Pancreas (tissue), 10 donors: ENCODE measurements at regions not wholly inside any gene's neighbourhood (a gene's known extent, or its start where the extent isn't known, plus 50 kb on each side); places are given as distances from the start of the nearest gene placed in this dataset.
"Not testable (repeated sequence)": the region's sequence is repeated elsewhere in the genome, so short reads cannot be mapped to it uniquely, and the experiment has no call there.

Experiments used
- ATAC-seq, 4 donors: fragments of 200-7000 bp; cut with Tn5 transposase; one replicate each; pipeline versions ENCODE4 v1.8.0 to v1.9.1; 2020; ENCODE audit warnings: mild to moderate bottlenecking in 4 of 4, moderate library complexity in 4 of 4
- DNase-seq, 6 donors: peaks; one replicate each; pipeline ENCODE4 v3.0.0-alpha.2; 2020
- FAIRE-seq: peaks from 2 replicates; lab custom pipeline; 2012; peaks lifted over from hg19 to GRCh38; lab: Jason Lieb, UNC
- H3K27ac ChIP-seq, 4 donors: fragments of 200-600 bp; sonication (generic); 1 replicate in 3 of 4; 2 replicates in 1 of 4; pipeline versions ENCODE4 v1.5.0 to v1.8.0; 2020
- H3K27me3 ChIP-seq, 4 donors: fragments of 200-600 bp; one replicate each; pipeline ENCODE4 v1.8.0; 2021
- H3K36me3 ChIP-seq, 3 donors: fragments of 200-600 bp; sonication (generic) in 1 of 3; one replicate each; pipeline versions ENCODE4 v1.5.0 to v1.8.0; 2020 to 2021
- H3K4me1 ChIP-seq, 3 donors: fragments of 200-600 bp; one replicate each; pipeline ENCODE4 v1.8.0; 2021
- H3K4me3 ChIP-seq, 4 donors: fragments of 200-600 bp; sonication (generic) in 2 of 4; one replicate each; pipeline versions ENCODE4 v1.5.0 to v1.8.0; 2020 to 2021
- H3K9me3 ChIP-seq, 4 donors: fragments of 200-600 bp; one replicate each; pipeline ENCODE4 v1.8.0; 2021
- CTCF ChIP-seq, 4 donors: fragments of 200-600 bp; sonication (generic) in 3 of 4; IDR thresholded peaks; one replicate each; pipeline versions ENCODE4 v1.5.0 to v1.8.0; 2021; ENCODE audit warnings: antibody characterized with exemption in 4 of 4
- WGBS, 2 donors: extraction: QIAGEN DNeasy Blood & Tissue Kit; methylation state at CpG; one replicate each; pipeline ENCODE4 v1.1.7; 2013; 5-methylcytosine and 5-hydroxymethylcytosine counted together
- intact Hi-C, 3 donors: fragments of 100-400 bp; cut with DNase I; formaldehyde crosslinking; loops; one replicate each; pipeline versions ENCODE4 v1.11.1 to v1.14.2; 2022
- donor health status: healthy with polysubstance abuse.
- donor health status: DM: no; HTN: no; CAD: no; lungs with moderate emphysema.
- donor health status: DM: no; HTN: no; CAD: no.
- donor health status: control.
- donor health status: control.
- donor health status: Bipolar disorder and iron deficiency.
- donor health status: DM: yes; HTN: yes; CAD: no.
- donor health status: DM: no; HTN: no; CAD: no.
- donor health status: DM: no; HTN: no; CAD: no.
- donor health status: DM: yes; HTN: yes; CAD: no.

- Histone ChIP-seq H3K27me3 (no peaks in the 10 kb centered on the region), H3K27ac (no peak overlapping the region), H3K36me3 (no peaks in the 10 kb centered on the region), H3K4me3 (no peak overlapping the region), H3K9me3 (no peaks in the 10 kb centered on the region), H3K4me1 (peaks cover 16 to 24% (median 17%) of the 10 kb centered on the region in 3 donors)
- TF ChIP-seq CTCF (IDR thresholded peaks at IDR 0.05): no peak
- FAIRE-seq: no peak
- ATAC-seq: no peak
- DNase-seq: no peak
- intact Hi-C loops: loop anchor here in 1 of 3 donors (10.0 kb wide), 1 partner anchor 60 kb away; no protein-coding TSS in a partner anchor
Observed at GRCh38 chr20:10114598-10114997, 79.8 kb downstream of the ANKEF1 start.

GRCh38 chr20:10115021-10115420 lies 80.2 kb downstream of the ANKEF1 start:
- TF ChIP-seq CTCF (IDR thresholded peaks at IDR 0.05): no peak
- H3K9me3 ChIP-seq: no peaks in the 10 kb centered on the region
- DNase-seq (no peak), FAIRE-seq (no peak), ATAC-seq (no peak)
- H3K27ac ChIP-seq: no peak overlapping the region
- peaks cover 16 to 22% (median 17%) of the 10 kb centered on the region in 3 donors for H3K4me1 ChIP-seq
- H3K36me3 ChIP-seq: no peaks in the 10 kb centered on the region
- no peak overlapping the region for H3K4me3 ChIP-seq
- intact Hi-C loops: loop anchor here in 1 of 3 donors (10.0 kb wide), 1 partner anchor 60 kb away; no protein-coding TSS in a partner anchor
- no peaks in the 10 kb centered on the region for H3K27me3 ChIP-seq
- 78 to 91% methylated on average over 1 of the region's 1 CpG for WGBS, 2 donors

GRCh38 chr20:10119336-10119735 lies 84.5 kb downstream of the ANKEF1 start:
- no peak for FAIRE-seq
- no peak overlapping the region for H3K4me3 ChIP-seq
- 87% methylated on average over 3 of the region's 3 CpGs for WGBS, 2 donors

GRCh38 chr20:10124883-10125282 lies 90.1 kb downstream of the ANKEF1 start:
- ATAC-seq, H3K27ac ChIP-seq, DNase-seq, FAIRE-seq, intact Hi-C loops, H3K4me1 ChIP-seq, H3K4me3 ChIP-seq, H3K27me3 ChIP-seq, H3K9me3 ChIP-seq, H3K36me3 ChIP-seq: not testable (repeated sequence)
- WGBS, 2 donors: 85 to 93% methylated on average over 3 of the region's 3 CpGs

More at GRCh38 chr20:10119336-10119735, 84.5 kb downstream of the ANKEF1 start:
- Histone ChIP-seq H3K27ac (no peak overlapping the region), H3K36me3 (no peaks in the 10 kb centered on the region), H3K4me1 (no peaks in the 10 kb centered on the region), H3K27me3 (no peaks in the 10 kb centered on the region), H3K9me3 (no peaks in the 10 kb centered on the region)
- TF ChIP-seq CTCF (IDR thresholded peaks at IDR 0.05): no peak
- DNase-seq (no peak), ATAC-seq (no peak)
- intact Hi-C loops: loop anchor here in 1 of 3 donors (10.0 kb wide), 1 partner anchor 55 kb away; no protein-coding TSS in a partner anchor

GRCh38 chr20:10125757-10126156 lies 91.0 kb downstream of the ANKEF1 start:
- Histone ChIP-seq H3K27ac (no peak overlapping the region), H3K9me3 (no peaks in the 10 kb centered on the region), H3K36me3 (no peaks in the 10 kb centered on the region), H3K27me3 (no peaks in the 10 kb centered on the region), H3K4me1 (no peaks in the 10 kb centered on the region), H3K4me3 (no peak overlapping the region)
- DNase-seq: no peak
- intact Hi-C loops: no loop called here
- FAIRE-seq: no peak
- no peak for ATAC-seq
- 13 to 22% methylated on average over 1 of the region's 1 CpG for WGBS, 2 donors
- no peak for TF ChIP-seq CTCF (IDR thresholded peaks at IDR 0.05)
